ENCODE measurements at regions not wholly inside any gene's neighbourhood (a gene's known extent, or its start where the extent isn't known, plus 50 kb on each side); places are given as distances from the start of the nearest gene placed in this dataset.

- Histone ChIP-seq H3K9me3 (ENCODE audit: control insufficient read depth, low read length) (no peaks in the 10 kb centered on the region), H3K4me1 (ENCODE audit: control insufficient read depth, insufficient read depth, low read length, poor library complexity, severe bottlenecking) (peaks cover 9% of the 10 kb centered on the region), H3K36me3 (ENCODE audit: control insufficient read depth, insufficient read depth, low read length) (no peaks in the 10 kb centered on the region), H3K4me3 (ENCODE audit: extremely low read depth, insufficient read depth, low read length, poor library complexity, severe bottlenecking) (no peak overlapping the region), H3K27ac (ENCODE audit: low read depth, low read length, severe bottlenecking) (no peak overlapping the region)
- WGBS, 2 experiments (ENCODE audit: insufficient coverage in 2 of 2): 90 to 91% methylated on average over 10 of the region's 12 CpGs
Observed at GRCh38 chr6:44560458-44561059, 173.1 kb downstream of the CDC5L start.

- no peaks in the 10 kb centered on the region for H3K9me3 ChIP-seq (ENCODE audit: control insufficient read depth, low read length)
Observed at GRCh38 chr6:44561060-44561623, 173.6 kb downstream of the CDC5L start.

GRCh38 chr6:44561832-44562665 is 174.5 kb downstream of the CDC5L start:
- H3K9me3 ChIP-seq (ENCODE audit: control insufficient read depth, low read length): no peaks in the 10 kb centered on the region

More at GRCh38 chr6:44561060-44561623, 173.6 kb downstream of the CDC5L start:
- Histone ChIP-seq H3K27ac (ENCODE audit: low read depth, low read length, severe bottlenecking) (no peak overlapping the region), H3K4me3 (ENCODE audit: extremely low read depth, insufficient read depth, low read length, poor library complexity, severe bottlenecking) (no peak overlapping the region), H3K36me3 (ENCODE audit: control insufficient read depth, insufficient read depth, low read length) (no peaks in the 10 kb centered on the region), H3K4me1 (ENCODE audit: control insufficient read depth, insufficient read depth, low read length, poor library complexity, severe bottlenecking) (peaks cover 9% of the 10 kb centered on the region)
- 83% methylated on average over 21 of the region's 25 CpGs for WGBS, 2 experiments (ENCODE audit: insufficient coverage in 2 of 2)

DNA sequence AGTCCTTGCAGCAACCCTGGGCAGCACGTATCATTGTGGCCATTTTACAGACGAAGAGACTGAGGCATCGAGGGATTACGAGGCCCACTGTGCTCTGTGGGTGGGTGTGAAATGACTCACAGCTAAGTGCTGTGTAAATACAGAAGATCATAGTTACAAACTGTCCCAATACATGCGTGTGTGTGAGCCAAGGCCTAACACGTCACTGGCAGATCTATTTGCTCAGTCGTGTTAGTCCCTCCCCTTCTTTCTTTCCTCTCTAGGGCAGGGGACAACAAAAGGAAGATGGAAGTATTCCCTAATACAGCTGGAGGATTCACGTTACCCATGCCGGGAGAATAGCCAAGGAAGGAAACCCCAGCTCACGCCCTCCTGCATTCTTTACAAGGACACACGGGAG is 175.9 kb downstream of the CDC5L start:
- Histone ChIP-seq H3K9me3 (ENCODE audit: control insufficient read depth, low read length) (no peaks in the 10 kb centered on the region), H3K27ac (ENCODE audit: low read depth, low read length, severe bottlenecking) (no peak overlapping the region), H3K36me3 (ENCODE audit: control insufficient read depth, insufficient read depth, low read length) (no peaks in the 10 kb centered on the region), H3K4me1 (ENCODE audit: control insufficient read depth, insufficient read depth, low read length, poor library complexity, severe bottlenecking) (peaks cover 9% of the 10 kb centered on the region), H3K4me3 (ENCODE audit: extremely low read depth, insufficient read depth, low read length, poor library complexity, severe bottlenecking) (no peak overlapping the region)
- WGBS, 2 experiments (ENCODE audit: insufficient coverage in 2 of 2): 87 to 92% methylated on average over 9 to 11 of the region's 11 CpGs

More at GRCh38 chr6:44561832-44562665, 174.5 kb downstream of the CDC5L start:
- WGBS, 2 experiments (ENCODE audit: insufficient coverage in 2 of 2): 57 to 75% methylated on average over 6 to 7 of the region's 8 CpGs
- Histone ChIP-seq H3K4me3 (ENCODE audit: extremely low read depth, insufficient read depth, low read length, poor library complexity, severe bottlenecking) (no peak overlapping the region), H3K36me3 (ENCODE audit: control insufficient read depth, insufficient read depth, low read length) (no peaks in the 10 kb centered on the region), H3K4me1 (ENCODE audit: control insufficient read depth, insufficient read depth, low read length, poor library complexity, severe bottlenecking) (peaks cover 9% of the 10 kb centered on the region), H3K27ac (ENCODE audit: low read depth, low read length, severe bottlenecking) (no peak overlapping the region)

- no peak overlapping the region for H3K4me3 ChIP-seq (ENCODE audit: extremely low read depth, insufficient read depth, low read length, poor library complexity, severe bottlenecking)
- peaks cover 9% of the 10 kb centered on the region for H3K4me1 ChIP-seq (ENCODE audit: control insufficient read depth, insufficient read depth, low read length, poor library complexity, severe bottlenecking)
- H3K36me3 ChIP-seq (ENCODE audit: control insufficient read depth, insufficient read depth, low read length): no peaks in the 10 kb centered on the region
- WGBS, 2 experiments (ENCODE audit: insufficient coverage in 2 of 2): 48 to 80% methylated on average over 1 to 3 of the region's 6 CpGs
- no peak overlapping the region for H3K27ac ChIP-seq (ENCODE audit: low read depth, low read length, severe bottlenecking)
- no peaks in the 10 kb centered on the region for H3K9me3 ChIP-seq (ENCODE audit: control insufficient read depth, low read length)
Observed at GRCh38 chr6:44564906-44565524, 177.5 kb downstream of the CDC5L start.

DNA sequence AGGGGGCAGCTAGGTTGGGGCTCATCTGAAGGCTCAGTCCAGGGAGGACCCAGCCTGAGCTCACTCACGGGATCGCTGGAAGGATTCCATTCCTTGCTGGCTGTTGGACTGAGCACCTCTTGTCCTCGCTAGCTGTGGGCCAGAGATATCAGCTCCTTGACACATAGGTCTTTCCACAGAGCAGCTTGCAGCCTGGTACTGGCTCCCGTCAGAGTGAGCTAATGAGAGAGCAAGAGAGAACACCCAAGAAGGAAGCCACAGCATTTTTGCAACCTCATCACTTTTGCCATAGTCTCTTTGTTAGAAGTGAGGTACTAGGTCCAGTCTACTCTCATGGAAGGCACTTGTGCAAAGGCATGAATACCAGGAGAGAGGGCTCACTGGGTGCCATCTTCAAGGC is 179.9 kb downstream of the CDC5L start:
- peaks cover 3% of the 10 kb centered on the region for H3K4me1 ChIP-seq (ENCODE audit: control insufficient read depth, insufficient read depth, low read length, poor library complexity, severe bottlenecking)
- no peak overlapping the region for H3K27ac ChIP-seq (ENCODE audit: low read depth, low read length, severe bottlenecking)
- no peaks in the 10 kb centered on the region for H3K9me3 ChIP-seq (ENCODE audit: control insufficient read depth, low read length)
- H3K36me3 ChIP-seq (ENCODE audit: control insufficient read depth, insufficient read depth, low read length): no peaks in the 10 kb centered on the region
- H3K4me3 ChIP-seq (ENCODE audit: extremely low read depth, insufficient read depth, low read length, poor library complexity, severe bottlenecking): no peak overlapping the region
- 96 to 97% methylated on average over 3 to 4 of the region's 4 CpGs for whole genome bisulfite sequencing, 2 experiments (ENCODE audit: insufficient coverage in 2 of 2)

DNA sequence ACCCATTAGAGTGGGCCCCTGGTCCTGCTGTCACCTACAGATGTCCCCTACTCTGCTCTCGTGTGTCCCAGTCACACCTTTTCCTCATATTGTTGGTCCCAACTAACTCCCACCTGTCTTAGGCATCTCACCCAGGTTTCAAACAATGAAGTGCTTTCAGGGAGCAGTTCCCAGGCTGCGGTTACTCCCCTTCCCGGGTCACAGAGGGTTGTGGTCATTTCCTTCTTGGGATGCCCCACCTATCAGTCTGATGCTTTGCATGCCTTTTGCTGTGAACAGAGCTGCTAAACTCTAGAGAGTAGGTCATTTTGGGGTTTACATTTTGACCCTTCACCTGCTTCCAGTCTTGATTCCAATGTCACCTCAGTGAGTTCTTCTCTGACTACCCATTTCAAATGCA is 181.6 kb downstream of the CDC5L start:
- Histone ChIP-seq H3K27ac (ENCODE audit: low read depth, low read length, severe bottlenecking) (no peak overlapping the region), H3K36me3 (ENCODE audit: control insufficient read depth, insufficient read depth, low read length) (no peaks in the 10 kb centered on the region), H3K4me3 (ENCODE audit: extremely low read depth, insufficient read depth, low read length, poor library complexity, severe bottlenecking) (no peak overlapping the region), H3K9me3 (ENCODE audit: control insufficient read depth, low read length) (no peaks in the 10 kb centered on the region), H3K4me1 (ENCODE audit: control insufficient read depth, insufficient read depth, low read length, poor library complexity, severe bottlenecking) (no peaks in the 10 kb centered on the region)
- 94% methylated on average over 2 to 3 of the region's 3 CpGs for whole genome bisulfite sequencing, 2 experiments (ENCODE audit: insufficient coverage in 2 of 2)

DNA sequence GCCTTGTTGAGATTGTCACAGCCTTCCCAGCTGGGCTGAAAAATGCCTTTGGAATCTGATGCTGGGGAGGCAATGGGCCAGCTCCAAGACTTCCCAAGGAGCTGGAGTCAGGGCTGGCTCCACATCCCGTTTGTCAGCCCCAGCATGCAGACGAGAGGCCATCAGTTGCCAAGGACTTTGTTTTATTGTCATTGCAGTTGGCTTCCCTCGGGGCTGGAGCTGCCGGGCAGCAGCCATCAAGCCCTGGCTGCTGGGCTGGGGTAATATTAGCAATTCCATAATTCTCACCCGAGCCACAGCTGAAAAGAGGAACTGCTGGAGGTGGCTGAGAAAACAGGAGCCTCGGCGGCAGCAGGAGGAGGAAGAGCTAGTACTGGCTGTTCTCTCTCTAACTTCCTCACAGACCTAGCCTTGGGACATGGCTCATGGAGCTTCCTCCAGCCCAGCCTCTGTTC is 182.5 kb downstream of the CDC5L start:
- Histone ChIP-seq H3K4me1 (ENCODE audit: control insufficient read depth, insufficient read depth, low read length, poor library complexity, severe bottlenecking) (no peaks in the 10 kb centered on the region), H3K9me3 (ENCODE audit: control insufficient read depth, low read length) (no peaks in the 10 kb centered on the region), H3K4me3 (ENCODE audit: extremely low read depth, insufficient read depth, low read length, poor library complexity, severe bottlenecking) (no peak overlapping the region), H3K36me3 (ENCODE audit: control insufficient read depth, insufficient read depth, low read length) (no peaks in the 10 kb centered on the region), H3K27ac (ENCODE audit: low read depth, low read length, severe bottlenecking) (no peak overlapping the region)
- WGBS, 2 experiments (ENCODE audit: insufficient coverage in 2 of 2): 31 to 36% methylated on average over 2 to 4 of the region's 7 CpGs

GRCh38 chr6:44571510-44571909 is 184.0 kb downstream of the CDC5L start:
- H3K27ac ChIP-seq (ENCODE audit: low read depth, low read length, severe bottlenecking): no peak overlapping the region
- no peaks in the 10 kb centered on the region for H3K9me3 ChIP-seq (ENCODE audit: control insufficient read depth, low read length)
- no peaks in the 10 kb centered on the region for H3K36me3 ChIP-seq (ENCODE audit: control insufficient read depth, insufficient read depth, low read length)
- H3K4me3 ChIP-seq (ENCODE audit: extremely low read depth, insufficient read depth, low read length, poor library complexity, severe bottlenecking): no peak overlapping the region
- WGBS, 2 experiments (ENCODE audit: insufficient coverage in 2 of 2): no CpG with 5 or more reads among the region's 1 CpG
- H3K4me1 ChIP-seq (ENCODE audit: control insufficient read depth, insufficient read depth, low read length, poor library complexity, severe bottlenecking): no peaks in the 10 kb centered on the region

DNA sequence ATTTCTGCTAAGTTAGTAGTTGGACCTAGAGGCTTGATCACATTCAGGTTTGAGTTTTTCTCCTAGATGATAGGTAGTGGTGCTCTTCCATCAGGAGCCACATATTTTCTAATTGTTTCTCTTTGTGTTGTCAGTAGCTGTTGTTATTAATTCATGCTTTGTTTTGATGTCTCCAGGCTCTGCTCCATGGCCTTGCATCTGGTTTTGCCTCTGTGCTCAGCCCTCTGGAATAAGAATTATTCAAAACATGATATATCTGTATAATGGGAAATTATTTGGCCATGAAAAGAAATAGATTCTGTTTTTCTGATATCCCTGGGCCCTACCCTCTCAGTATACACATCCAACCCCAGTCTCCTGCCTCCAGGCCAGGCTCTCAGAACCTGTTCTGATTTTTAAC is 184.8 kb downstream of the CDC5L start:
- no peak overlapping the region for H3K27ac ChIP-seq (ENCODE audit: low read depth, low read length, severe bottlenecking)
- no peak overlapping the region for H3K4me3 ChIP-seq (ENCODE audit: extremely low read depth, insufficient read depth, low read length, poor library complexity, severe bottlenecking)
- H3K36me3 ChIP-seq (ENCODE audit: control insufficient read depth, insufficient read depth, low read length): no peaks in the 10 kb centered on the region

More for the DNA sequence above, 184.8 kb downstream of the CDC5L start:
- no peaks in the 10 kb centered on the region for H3K9me3 ChIP-seq (ENCODE audit: control insufficient read depth, low read length)
- no peaks in the 10 kb centered on the region for H3K4me1 ChIP-seq (ENCODE audit: control insufficient read depth, insufficient read depth, low read length, poor library complexity, severe bottlenecking)
